DOHH2 (cell line): ENCODE measurements at regions not wholly inside any gene's neighbourhood (a gene's known extent, or its start where the extent isn't known, plus 50 kb on each side); places are given as distances from the start of the nearest gene placed in this dataset.

Experiments
- H3F3A ChIP-seq: fragments of 200-600 bp; sonication (generic), shearing (Covaris generic); 2 replicates; pipeline ENCODE4 v1.6.0; 2016; ENCODE audit warnings: antibody characterized with exemption, mild to moderate bottlenecking; ENCODE audit not compliant: control insufficient read depth, insufficient read depth
- H3K27ac ChIP-seq: fragments of 200-600 bp; sonication (generic); 2 replicates; pipeline ENCODE4 v1.5.1; 2014; ENCODE audit warnings: low read depth, mild to moderate bottlenecking, low read length, moderate library complexity
- H3K27me3 ChIP-seq: fragments of 200-600 bp; sonication (generic); 2 replicates; pipeline ENCODE4 v1.6.1; 2014; ENCODE audit warnings: mild to moderate bottlenecking, low read length, mixed read lengths; ENCODE audit not compliant: control insufficient read depth
- H3K36me3 ChIP-seq: fragments of 200-600 bp; sonication (generic); 2 replicates; pipeline ENCODE4 v1.6.1; 2014; ENCODE audit warnings: mild to moderate bottlenecking, low read length, moderate library complexity, mixed read lengths; ENCODE audit not compliant: control insufficient read depth
- H3K4me1 ChIP-seq: fragments of 200-600 bp; sonication (generic); 2 replicates; pipeline ENCODE4 v1.6.1; 2014; ENCODE audit warnings: mild to moderate bottlenecking, low read length, mixed read lengths; ENCODE audit not compliant: control insufficient read depth
- H3K4me2 ChIP-seq: fragments of 200-600 bp; sonication (generic); 2 replicates; pipeline ENCODE4 v1.6.0; 2014; ENCODE audit warnings: mild to moderate bottlenecking, low read length, moderate library complexity
- H3K4me3 ChIP-seq: fragments of 200-600 bp; sonication (generic); 2 replicates; pipeline ENCODE4 v1.5.1; 2014; ENCODE audit warnings: mild to moderate bottlenecking, low read length, mixed read lengths
- H3K79me2 ChIP-seq: fragments of 200-600 bp; sonication (generic); 2 replicates; pipeline ENCODE4 v1.6.1; 2014; ENCODE audit warnings: mild to moderate bottlenecking, low read length, mixed read lengths; ENCODE audit not compliant: control insufficient read depth
- H3K9me2 ChIP-seq: fragments of 200-600 bp; sonication (generic); replicated peaks from 2 replicates; pipeline ENCODE4 v1.6.1; 2014; ENCODE audit warnings: mild to moderate bottlenecking, low read length, mixed read lengths; ENCODE audit not compliant: control insufficient read depth
- H3K9me3 ChIP-seq: fragments of 200-600 bp; sonication (generic); 2 replicates; pipeline ENCODE4 v1.6.1; 2014; ENCODE audit warnings: antibody characterized with exemption, low read length, mixed read lengths; ENCODE audit not compliant: control insufficient read depth, insufficient read depth
- H4K20me1 ChIP-seq: fragments of 200-600 bp; sonication (generic); 2 replicates; pipeline ENCODE4 v1.6.0; 2014; ENCODE audit warnings: low read depth, mild to moderate bottlenecking, antibody characterized with exemption, low read length, moderate library complexity; ENCODE audit not compliant: control insufficient read depth, insufficient read depth
- CTCF ChIP-seq: fragments of 200-600 bp; sonication (generic); IDR thresholded peaks from one replicate; pipeline ENCODE4 v1.5.1; 2014; ENCODE audit warnings: antibody characterized with exemption, mild to moderate bottlenecking, low read depth, low read length; ENCODE audit not compliant: poor library complexity, severe bottlenecking
- EZH2phosphoT487 ChIP-seq: fragments of 200-600 bp; sonication (generic); IDR thresholded peaks from 2 replicates; pipeline ENCODE4 v1.6.1; 2017; ENCODE audit warnings: borderline replicate concordance, mild to moderate bottlenecking, antibody characterized with exemption, low read length, moderate library complexity, mixed read lengths

DNA sequence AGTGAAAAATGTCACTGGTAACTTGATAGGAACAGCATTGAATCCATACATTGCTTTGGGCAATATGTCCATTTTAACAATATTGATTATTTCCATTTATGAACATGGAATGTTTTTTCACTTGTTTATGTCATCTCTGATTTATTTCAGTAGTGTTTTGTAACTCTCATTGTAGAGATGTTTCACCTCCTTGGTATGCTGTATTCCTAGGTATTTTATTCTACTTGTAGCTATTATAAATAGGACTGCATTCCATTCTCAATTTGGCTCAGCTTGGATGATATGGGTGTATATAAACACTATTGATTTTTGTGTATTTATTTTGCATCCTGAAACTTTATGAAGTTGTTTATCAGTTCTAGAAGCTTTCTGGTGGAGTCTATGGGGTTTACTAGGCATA is 730.3 kb downstream of the DOK5 start:
- TF ChIP-seq EZH2phosphoT487 (no peak), CTCF (no peak)
- Histone ChIP-seq H3K4me3 (no peak overlapping the region), H3K9me3 (no peaks in the 10 kb centered on the region), H3K4me2 (no peak overlapping the region), H3K79me2 (no peaks in the 10 kb centered on the region), H3F3A (no peaks in the 10 kb centered on the region), H3K27ac (no peak overlapping the region), H3K4me1 (no peaks in the 10 kb centered on the region), H3K27me3 (no peaks in the 10 kb centered on the region), H3K36me3 (no peaks in the 10 kb centered on the region), H4K20me1 (no peaks in the 10 kb centered on the region), H3K9me2 (no peaks in the 10 kb centered on the region)

- H3K27ac ChIP-seq, result no peak overlapping the region
- TF ChIP-seq CTCF (no peak), EZH2phosphoT487 (no peak)
Measured at GRCh38 chr20:55200317-55200716, 724.9 kb downstream of the DOK5 start.

DNA sequence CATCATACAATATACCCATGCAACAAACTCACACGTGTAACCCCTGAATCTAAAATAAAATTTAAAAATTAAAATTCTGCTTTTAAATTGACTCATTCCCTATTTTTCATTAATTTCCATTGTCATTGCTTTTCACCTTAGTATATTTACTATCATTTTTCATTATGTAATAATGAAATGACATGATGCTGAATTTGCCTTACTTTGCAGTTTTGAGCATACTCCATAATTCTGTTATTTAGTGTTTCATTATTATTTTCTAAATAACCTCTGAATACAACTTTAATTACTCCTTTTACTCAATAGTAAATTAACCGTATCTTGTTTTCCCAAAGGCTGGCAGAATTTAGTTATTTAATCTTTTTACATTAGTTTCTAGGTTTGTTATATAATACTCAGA is 719.6 kb downstream of the DOK5 start:
- no peaks in the 10 kb centered on the region for H3K4me1 ChIP-seq
- TF ChIP-seq CTCF (no peak), EZH2phosphoT487 (no peak)
- H3K36me3 ChIP-seq, result no peaks in the 10 kb centered on the region
- H3K9me2 ChIP-seq, result no peaks in the 10 kb centered on the region
- no peaks in the 10 kb centered on the region for H3K9me3 ChIP-seq
- no peak overlapping the region for H3K4me2 ChIP-seq
- H3K4me3 ChIP-seq, result no peak overlapping the region
- no peaks in the 10 kb centered on the region for H3F3A ChIP-seq
- H3K27ac ChIP-seq, result no peak overlapping the region
- no peaks in the 10 kb centered on the region for H3K79me2 ChIP-seq
- no peaks in the 10 kb centered on the region for H3K27me3 ChIP-seq
- H4K20me1 ChIP-seq, result no peaks in the 10 kb centered on the region

More at GRCh38 chr20:55200317-55200716, 724.9 kb downstream of the DOK5 start:
- no peaks in the 10 kb centered on the region for H3K4me1 ChIP-seq
- no peaks in the 10 kb centered on the region for H3K36me3 ChIP-seq
- H3K27me3 ChIP-seq, result no peaks in the 10 kb centered on the region
- no peaks in the 10 kb centered on the region for H3F3A ChIP-seq
- no peak overlapping the region for H3K4me3 ChIP-seq
- no peaks in the 10 kb centered on the region for H3K9me2 ChIP-seq
- no peaks in the 10 kb centered on the region for H4K20me1 ChIP-seq
- H3K4me2 ChIP-seq, result no peak overlapping the region
- no peaks in the 10 kb centered on the region for H3K79me2 ChIP-seq
- H3K9me3 ChIP-seq, result no peaks in the 10 kb centered on the region

DNA sequence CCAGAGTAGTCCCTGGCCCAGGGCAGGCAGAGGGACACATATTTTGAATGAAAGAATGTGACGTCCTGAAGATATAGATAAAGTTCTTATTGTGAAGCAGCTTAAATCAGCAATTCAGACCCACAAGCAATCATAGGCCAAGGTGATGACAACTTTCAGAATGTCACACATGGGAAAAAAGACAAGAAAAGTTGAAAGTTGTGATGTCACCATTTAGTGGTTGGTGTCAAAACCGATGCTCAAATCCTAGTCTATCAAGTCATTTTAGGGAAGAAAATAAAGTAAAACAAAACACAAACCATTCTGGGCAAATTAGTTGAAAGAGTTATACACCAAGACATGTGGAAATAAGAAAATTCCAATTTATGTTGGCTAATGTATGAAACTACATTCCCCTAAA is 710.8 kb downstream of the DOK5 start:
- no peak overlapping the region for H3K27ac ChIP-seq
- H3K4me2 ChIP-seq, result no peak overlapping the region
- H3K27me3 ChIP-seq, result no peaks in the 10 kb centered on the region
- no peaks in the 10 kb centered on the region for H3K4me1 ChIP-seq
- no peaks in the 10 kb centered on the region for H3K36me3 ChIP-seq
- H3K79me2 ChIP-seq, result no peaks in the 10 kb centered on the region
- no peaks in the 10 kb centered on the region for H3F3A ChIP-seq
- no peak for TF ChIP-seq CTCF
- TF ChIP-seq EZH2phosphoT487, result no peak
- no peak overlapping the region for H3K4me3 ChIP-seq
- peaks cover 5% of the 10 kb centered on the region; the same call in 1 of the 2 replicates for H3K9me3 ChIP-seq
- no peaks in the 10 kb centered on the region for H4K20me1 ChIP-seq
- no peaks in the 10 kb centered on the region for H3K9me2 ChIP-seq
